ENCODE measurements at regions not wholly inside any gene's neighbourhood (a gene's known extent, or its start where the extent isn't known, plus 50 kb on each side); places are given as distances from the start of the nearest gene placed in this dataset.

GRCh38 chr6:56370561-56371211 is 123.3 kb upstream of the COL21A1 start:
- DNase-seq (ENCODE audit: extremely low read depth, low read depth) = peak; percentile 84
- no peak for TF ChIP-seq CTCF (IDR thresholded peaks at IDR 0.05; ENCODE audit: low read depth, low read length, missing control alignments)
- no peak overlapping the region; the same call in 1 of the 2 replicates for H3K4me3 ChIP-seq (replicated peaks; ENCODE audit: low read depth, low read length)

GRCh38 chr6:56370127-56370540 is 122.8 kb upstream of the COL21A1 start:
- no peak overlapping the region; the same call in 1 of the 2 replicates for H3K4me3 ChIP-seq (replicated peaks; ENCODE audit: low read depth, low read length)
- peak; percentile 79 for DNase-seq (ENCODE audit: extremely low read depth, low read depth)
- TF ChIP-seq CTCF (IDR thresholded peaks at IDR 0.05; ENCODE audit: low read depth, low read length, missing control alignments) = peak; percentile 85

- no peak for DNase-seq (ENCODE audit: extremely low read depth, low read depth)
- no peak overlapping the region for H3K4me3 ChIP-seq (replicated peaks; ENCODE audit: low read depth, low read length)
- TF ChIP-seq CTCF (IDR thresholded peaks at IDR 0.05; ENCODE audit: low read depth, low read length, missing control alignments) = no peak
These were observed 121.1 kb upstream of the COL21A1 start for GRCh38 chr6:56368491-56368890.

- no peak overlapping the region for H3K4me3 ChIP-seq (replicated peaks; ENCODE audit: low read depth, low read length)
- DNase-seq (ENCODE audit: extremely low read depth, low read depth) = no peak
- TF ChIP-seq CTCF (IDR thresholded peaks at IDR 0.05; ENCODE audit: low read depth, low read length, missing control alignments) = no peak
These were observed 118.9 kb upstream of the COL21A1 start for GRCh38 chr6:56366141-56366852.

GRCh38 chr6:56364827-56365339 is 117.5 kb upstream of the COL21A1 start:
- DNase-seq (ENCODE audit: extremely low read depth, low read depth) = no peak
- no peak for TF ChIP-seq CTCF (IDR thresholded peaks at IDR 0.05; ENCODE audit: low read depth, low read length, missing control alignments)
- no peak overlapping the region for H3K4me3 ChIP-seq (replicated peaks; ENCODE audit: low read depth, low read length)

- DNase-seq (ENCODE audit: extremely low read depth, low read depth) = no peak
- H3K4me3 ChIP-seq (replicated peaks; ENCODE audit: low read depth, low read length) = no peak overlapping the region
- TF ChIP-seq CTCF (IDR thresholded peaks at IDR 0.05; ENCODE audit: low read depth, low read length, missing control alignments) = no peak
These were observed 117.0 kb upstream of the COL21A1 start for GRCh38 chr6:56364431-56364826.

Data from HFF-Myc (cell line).